GM12892 (cell line): ENCODE measurements at regions not wholly inside any gene's neighbourhood (a gene's known extent, or its start where the extent isn't known, plus 50 kb on each side); places are given as distances from the start of the nearest gene placed in this dataset.

Source experiments
- DNase-seq: peaks from one replicate; pipeline ENCODE4 v3.0.0; 2011; ENCODE audit not compliant: insufficient read length
- FAIRE-seq: peaks from 2 replicates; lab custom pipeline; 2011; peaks lifted over from hg19 to GRCh38; lab: Jason Lieb, UNC
- POLR2A ChIP-seq: IDR thresholded peaks from 2 replicates; pipeline ENCODE4 v1.6.1; 2011; ENCODE audit warnings: low read depth, low read length, control low read depth
- POLR2AphosphoS5 ChIP-seq: IDR thresholded peaks from 2 replicates; pipeline ENCODE4 v1.6.1; 2011; ENCODE audit warnings: low read depth, low read length, control low read depth
- TAF1 ChIP-seq: IDR thresholded peaks from 2 replicates; pipeline ENCODE4 v1.6.1; 2011; ENCODE audit warnings: low read depth, mild to moderate bottlenecking, control low read depth, low read length, borderline replicate concordance

DNA sequence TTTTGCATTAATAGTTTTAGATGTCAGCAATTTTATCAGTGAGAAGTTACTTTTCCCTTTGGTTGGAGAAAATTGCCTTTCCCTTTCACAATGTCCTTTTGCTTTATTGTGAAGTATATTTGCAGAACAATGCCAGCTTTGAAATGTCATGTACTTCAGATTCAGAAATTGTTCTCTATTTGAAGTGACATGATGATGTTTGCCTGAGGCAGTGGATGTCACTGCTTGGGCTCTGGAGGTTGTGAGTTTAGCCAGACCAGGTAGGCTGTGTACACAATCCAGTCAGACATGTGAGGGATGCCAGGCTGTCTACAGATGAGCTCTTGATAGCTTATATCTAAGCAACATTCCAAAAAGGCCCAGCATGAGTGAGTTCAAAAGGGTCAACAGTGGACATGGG lies 451.9 kb upstream of the FBXO33 start:
- no peak for TF ChIP-seq POLR2A
- TF ChIP-seq POLR2AphosphoS5 = no peak
- TF ChIP-seq TAF1 = no peak
- DNase-seq = no peak
- FAIRE-seq = no peak

DNA sequence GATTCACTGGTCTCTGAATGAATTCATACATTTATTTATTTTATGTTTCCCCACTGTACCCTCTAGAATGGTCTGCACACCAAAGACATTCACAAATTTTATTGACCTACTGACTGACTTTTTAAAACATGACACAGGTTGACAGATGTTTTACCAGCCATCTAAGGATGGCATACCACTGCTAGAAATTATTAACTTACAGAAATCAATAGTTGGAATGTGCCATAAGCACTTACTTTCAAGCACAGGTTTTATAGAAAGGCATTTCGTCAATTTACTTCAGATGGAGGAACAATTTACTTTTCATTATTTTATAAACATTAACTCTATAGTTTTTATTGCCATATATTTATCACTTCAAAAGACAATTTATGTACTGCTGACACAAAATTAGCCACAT lies 448.7 kb upstream of the FBXO33 start:
- DNase-seq (no peak), FAIRE-seq (no peak)
- TF ChIP-seq TAF1 (no peak), POLR2AphosphoS5 (no peak), POLR2A (no peak)

DNA sequence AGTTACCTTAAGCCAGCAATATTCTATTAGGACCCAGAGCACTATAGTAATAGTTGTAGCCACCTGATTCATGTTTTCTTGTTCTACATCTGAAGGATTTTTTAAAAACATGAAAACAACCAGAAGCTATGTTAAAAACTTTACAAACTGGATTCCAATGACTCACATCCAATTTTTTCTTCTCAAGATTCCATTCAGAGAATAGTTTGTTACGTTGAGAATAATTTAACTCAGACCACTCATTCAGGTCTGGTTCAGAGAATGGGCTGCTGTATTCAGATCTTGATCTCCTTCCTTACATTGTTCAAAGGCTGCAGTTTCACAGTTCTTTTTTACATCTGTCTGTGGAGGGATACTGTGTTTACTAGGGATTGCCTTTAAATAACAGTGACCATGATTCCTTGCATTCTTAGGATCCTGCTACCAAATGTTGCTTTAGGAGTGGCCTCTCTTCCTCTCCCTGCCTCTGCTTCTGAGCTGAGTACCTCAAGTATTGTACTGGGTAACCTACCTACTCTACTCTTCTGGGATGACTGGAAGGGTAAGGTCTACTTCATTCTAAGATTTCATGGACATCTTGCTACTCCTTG lies 448.0 kb upstream of the FBXO33 start:
- TF ChIP-seq POLR2A (no peak), TAF1 (no peak), POLR2AphosphoS5 (no peak)
- FAIRE-seq (no peak), DNase-seq (no peak)

DNA sequence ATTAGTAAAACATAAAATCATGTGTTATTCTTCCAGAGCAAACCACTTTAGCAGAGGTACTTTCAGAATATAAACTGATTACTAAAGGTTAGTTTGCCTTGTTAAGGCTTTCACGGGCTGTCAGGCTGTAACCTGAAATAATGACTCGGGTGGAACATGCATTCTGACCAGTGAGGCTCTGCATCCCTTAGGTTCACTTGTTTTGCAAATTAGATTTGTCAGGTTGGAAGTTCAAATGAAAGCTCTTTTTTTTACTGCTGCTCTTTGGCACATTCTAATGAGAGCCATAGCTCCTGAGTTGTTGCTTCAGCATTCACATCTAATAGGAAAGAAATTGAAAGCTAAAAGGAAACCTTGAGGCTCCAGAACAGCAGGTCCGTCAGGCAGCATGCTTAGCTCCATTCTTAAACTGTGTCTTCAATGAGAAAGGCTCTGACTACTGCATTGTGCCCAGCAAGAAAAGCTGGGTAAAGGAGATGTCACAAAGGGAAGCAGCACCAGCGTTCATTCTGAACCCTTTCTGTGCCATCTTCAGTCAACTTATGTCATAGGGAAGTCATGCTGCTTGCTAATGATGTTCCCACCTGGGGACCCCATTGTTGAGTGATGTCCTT lies 445.5 kb upstream of the FBXO33 start:
- FAIRE-seq (no peak), DNase-seq (no peak)
- TF ChIP-seq POLR2A (no peak), POLR2AphosphoS5 (no peak), TAF1 (no peak)

DNA sequence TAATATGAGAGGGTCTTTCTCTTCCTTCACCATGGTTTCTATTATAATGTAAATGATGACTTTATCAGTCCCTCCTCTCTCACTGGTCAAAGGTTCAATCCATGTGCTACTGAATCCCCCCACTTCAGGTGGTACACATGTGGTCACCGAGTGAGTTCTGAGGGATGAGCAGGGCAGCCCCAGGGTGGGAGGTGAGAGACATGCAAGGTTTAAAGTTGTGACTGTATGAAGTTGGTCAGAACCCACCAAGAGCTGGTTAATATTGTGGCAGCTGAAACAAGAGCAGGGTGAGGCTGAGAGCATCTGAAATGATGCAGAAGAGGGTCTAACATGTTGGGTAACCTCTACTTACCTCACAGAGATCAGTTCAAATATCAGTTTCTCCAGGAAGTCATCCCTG lies 444.7 kb upstream of the FBXO33 start:
- DNase-seq (no peak), FAIRE-seq (no peak)
- TF ChIP-seq POLR2AphosphoS5 (no peak), TAF1 (no peak), POLR2A (no peak)

DNA sequence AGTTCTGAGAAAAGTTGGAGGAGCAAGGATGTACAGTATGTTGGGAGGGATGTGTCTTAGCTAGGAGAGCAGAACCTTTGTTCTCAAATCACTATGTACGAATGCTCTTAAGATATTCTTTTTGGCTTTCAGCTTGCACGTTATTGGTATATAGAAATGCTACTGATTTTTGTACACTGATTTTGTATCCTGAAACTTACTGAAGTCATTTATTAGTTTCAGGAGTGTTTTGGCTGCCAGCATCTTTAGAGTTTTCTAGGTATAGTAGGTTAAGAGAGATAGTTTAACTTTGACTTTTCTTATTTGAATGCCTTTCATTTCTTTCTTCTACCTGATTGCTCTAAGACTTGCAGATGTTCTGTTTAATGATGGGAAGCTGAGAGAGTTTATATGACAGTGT lies 442.8 kb upstream of the FBXO33 start:
- FAIRE-seq = no peak
- DNase-seq = no peak
- TF ChIP-seq TAF1 = no peak
- no peak for TF ChIP-seq POLR2AphosphoS5
- no peak for TF ChIP-seq POLR2A

DNA sequence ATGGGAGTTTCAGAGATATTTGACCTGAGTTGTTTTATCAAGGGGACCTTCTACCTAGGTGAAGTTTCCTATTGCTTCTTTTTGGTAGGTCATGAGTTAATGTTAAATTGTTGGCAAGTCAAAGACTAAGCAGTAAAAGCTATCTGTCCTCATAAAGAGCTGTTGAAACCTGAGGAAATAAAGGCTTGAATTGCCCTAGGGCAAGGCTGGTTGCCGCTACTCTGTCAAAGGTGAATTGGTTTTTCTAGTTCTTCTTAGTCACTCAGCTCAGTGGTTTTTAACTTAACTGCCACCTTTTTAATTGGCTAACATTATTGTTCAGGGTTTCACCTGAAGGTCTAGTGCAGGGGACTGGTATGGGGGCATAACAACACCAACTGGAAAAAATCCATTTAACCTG lies 441.6 kb upstream of the FBXO33 start:
- FAIRE-seq = no peak
- TF ChIP-seq TAF1 = no peak
- no peak for TF ChIP-seq POLR2A
- TF ChIP-seq POLR2AphosphoS5 = no peak
- no peak for DNase-seq

DNA sequence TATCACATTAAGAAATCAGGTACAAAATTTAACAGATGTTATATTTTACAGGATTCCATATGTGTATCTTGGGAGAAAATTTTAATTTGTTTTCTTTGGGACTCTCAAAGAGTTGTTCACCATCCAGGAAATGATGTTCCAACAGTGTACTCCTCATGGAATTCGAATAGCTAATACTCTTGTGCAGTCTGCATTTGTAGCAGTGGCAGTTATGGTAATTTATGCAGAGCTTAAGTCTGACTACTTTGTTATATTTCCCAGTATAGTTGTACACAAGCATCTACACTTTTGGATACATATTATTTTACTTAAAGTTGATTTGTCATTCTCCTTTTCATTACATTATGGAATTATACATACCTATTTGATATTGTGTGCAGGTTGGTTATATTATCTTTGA lies 436.7 kb upstream of the FBXO33 start:
- DNase-seq (no peak), FAIRE-seq (no peak)
- no peak for TF ChIP-seq POLR2A

DNA sequence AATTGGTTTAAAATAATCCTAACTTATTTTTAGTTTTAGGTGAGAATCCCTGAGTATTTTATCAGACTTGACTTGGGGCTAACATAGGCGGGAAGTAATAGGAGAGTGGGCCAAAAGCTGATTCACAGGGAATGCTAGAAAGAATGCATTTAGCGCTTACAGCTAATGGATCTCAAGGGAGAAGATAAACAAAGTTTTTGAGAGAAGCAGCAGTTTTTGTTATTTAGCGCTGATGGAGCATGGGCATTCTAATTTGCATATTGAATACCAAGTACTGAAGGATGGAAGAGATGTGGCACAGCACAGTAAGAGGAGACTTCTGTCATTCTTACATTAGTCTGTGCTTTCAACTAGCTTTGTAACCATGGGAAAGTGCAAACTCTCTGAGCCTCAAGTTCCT lies 436.0 kb upstream of the FBXO33 start:
- TF ChIP-seq POLR2A (no peak), POLR2AphosphoS5 (no peak), TAF1 (no peak)
- no peak for DNase-seq
- no peak for FAIRE-seq

DNA sequence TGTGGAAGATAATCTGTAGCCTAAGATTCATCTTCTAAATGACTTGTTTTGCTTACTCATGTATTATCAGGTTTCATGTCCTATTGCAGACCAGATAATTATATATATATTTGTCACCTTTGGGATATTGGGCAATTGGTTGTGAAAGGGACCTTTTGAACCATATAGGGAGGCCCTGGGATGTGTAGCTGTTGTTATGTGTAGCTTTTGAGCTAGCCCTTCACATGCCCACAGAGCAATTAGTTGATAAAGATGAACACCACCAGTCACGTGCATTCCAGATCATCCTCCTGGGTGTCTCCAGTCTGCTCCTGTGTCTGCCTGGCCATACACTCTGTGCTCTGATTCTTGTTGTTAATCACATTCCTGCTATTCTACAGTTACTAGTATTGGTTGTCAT lies 431.2 kb upstream of the FBXO33 start:
- TF ChIP-seq TAF1 (no peak), POLR2AphosphoS5 (no peak), POLR2A (no peak)
- FAIRE-seq (no peak), DNase-seq (no peak)

DNA sequence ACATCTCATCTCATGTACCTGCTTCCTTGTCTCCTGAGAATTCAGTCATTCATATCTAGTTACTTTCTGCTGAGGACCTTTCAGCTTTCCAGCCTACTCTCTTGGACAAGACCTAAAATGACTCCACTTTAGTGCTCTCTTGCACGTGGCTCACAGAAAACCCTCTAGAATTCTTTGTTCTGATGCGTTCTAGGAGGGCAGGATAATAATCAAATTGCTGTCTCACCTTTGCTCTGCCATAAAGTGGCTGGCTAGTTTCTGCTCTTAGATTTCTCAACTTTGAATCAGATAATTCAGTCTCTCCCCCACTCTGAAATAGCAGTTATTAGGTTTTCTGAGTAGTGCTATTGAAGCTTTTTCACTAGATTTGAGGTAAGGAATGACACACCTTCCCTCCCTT lies 429.5 kb upstream of the FBXO33 start:
- TF ChIP-seq POLR2AphosphoS5 = no peak
- no peak for TF ChIP-seq POLR2A
- FAIRE-seq (no peak), DNase-seq (no peak)

DNA sequence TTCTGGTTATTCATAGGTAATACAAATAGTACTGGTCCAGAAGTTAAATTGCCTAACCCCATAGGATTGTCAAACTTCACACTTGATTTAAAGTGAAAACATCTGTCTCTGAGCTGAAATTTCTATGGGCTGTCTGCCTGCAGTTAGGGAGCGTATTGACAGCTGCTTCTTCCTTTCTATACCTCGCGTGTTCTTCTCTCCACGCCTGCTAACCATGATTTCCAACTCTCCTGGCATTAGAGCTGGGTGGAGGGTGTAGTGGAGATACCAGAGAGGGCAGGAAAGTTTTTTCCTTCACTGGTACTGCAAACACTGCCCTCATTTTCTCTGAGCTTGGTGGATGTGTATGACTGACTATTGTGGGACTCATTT lies 429.0 kb upstream of the FBXO33 start:
- TF ChIP-seq TAF1 = no peak
- no peak for TF ChIP-seq POLR2A
- no peak for TF ChIP-seq POLR2AphosphoS5
- DNase-seq (no peak), FAIRE-seq (no peak)

DNA sequence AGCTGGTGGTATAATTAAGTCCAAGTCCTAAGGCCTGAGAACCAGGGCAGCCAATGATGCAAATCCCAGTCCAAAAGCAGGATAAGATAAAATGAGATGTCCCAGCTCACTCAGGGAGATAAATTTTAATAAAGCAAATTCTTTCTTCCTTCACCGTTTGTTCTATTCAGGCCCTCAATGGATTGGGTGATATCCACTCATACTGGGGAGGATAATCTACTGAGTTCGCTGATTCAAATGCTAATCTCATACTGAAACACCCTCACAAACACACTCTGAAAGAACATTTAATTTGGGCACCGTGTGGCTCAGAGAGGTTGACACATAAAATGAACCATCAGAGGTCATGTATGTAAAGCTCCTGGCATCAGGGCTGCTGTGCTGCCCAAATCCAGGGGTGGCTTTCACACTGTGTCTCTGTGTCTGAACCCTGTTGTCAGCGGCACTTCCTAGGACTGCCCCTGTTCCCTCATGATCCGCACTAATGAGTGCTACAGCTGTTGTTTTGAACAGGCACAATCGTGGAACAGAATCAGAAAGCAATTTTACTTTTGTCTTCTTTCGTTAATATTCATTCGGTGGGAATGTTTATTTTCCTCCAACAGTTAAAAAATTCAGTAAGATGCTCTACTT lies 428.5 kb upstream of the FBXO33 start:
- DNase-seq (no peak), FAIRE-seq (no peak)
- TF ChIP-seq POLR2AphosphoS5 = no peak
- no peak for TF ChIP-seq POLR2A
- TF ChIP-seq TAF1 = no peak

DNA sequence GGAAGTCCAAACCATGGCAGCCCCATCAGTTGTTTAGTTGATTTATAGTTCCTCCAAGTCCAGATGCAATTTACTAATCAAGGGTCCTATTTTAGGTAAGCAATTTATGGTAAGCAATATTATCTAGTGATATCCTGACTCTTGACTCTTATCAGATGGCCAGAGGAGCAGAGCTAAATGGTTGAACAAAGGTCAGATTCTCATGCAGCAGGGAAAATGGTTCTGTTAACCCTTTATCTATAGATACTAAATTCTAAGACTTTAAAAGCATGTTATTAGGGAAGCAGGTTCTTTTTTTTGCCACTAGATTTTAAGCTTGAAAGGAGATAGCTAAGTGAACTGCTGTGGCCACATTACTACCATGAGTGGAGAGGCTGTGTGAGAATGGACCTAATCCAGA lies 427.1 kb upstream of the FBXO33 start:
- DNase-seq = no peak
- no peak for TF ChIP-seq POLR2A
- no peak for TF ChIP-seq TAF1
- no peak for TF ChIP-seq POLR2AphosphoS5
- FAIRE-seq = no peak
